ENCODE measurements at regions not wholly inside any gene's neighbourhood (a gene's known extent, or its start where the extent isn't known, plus 50 kb on each side); places are given as distances from the start of the nearest gene placed in this dataset.
A peak's percentile ranks its signal among the peaks of the same experiment; 100 is the strongest.

DNA sequence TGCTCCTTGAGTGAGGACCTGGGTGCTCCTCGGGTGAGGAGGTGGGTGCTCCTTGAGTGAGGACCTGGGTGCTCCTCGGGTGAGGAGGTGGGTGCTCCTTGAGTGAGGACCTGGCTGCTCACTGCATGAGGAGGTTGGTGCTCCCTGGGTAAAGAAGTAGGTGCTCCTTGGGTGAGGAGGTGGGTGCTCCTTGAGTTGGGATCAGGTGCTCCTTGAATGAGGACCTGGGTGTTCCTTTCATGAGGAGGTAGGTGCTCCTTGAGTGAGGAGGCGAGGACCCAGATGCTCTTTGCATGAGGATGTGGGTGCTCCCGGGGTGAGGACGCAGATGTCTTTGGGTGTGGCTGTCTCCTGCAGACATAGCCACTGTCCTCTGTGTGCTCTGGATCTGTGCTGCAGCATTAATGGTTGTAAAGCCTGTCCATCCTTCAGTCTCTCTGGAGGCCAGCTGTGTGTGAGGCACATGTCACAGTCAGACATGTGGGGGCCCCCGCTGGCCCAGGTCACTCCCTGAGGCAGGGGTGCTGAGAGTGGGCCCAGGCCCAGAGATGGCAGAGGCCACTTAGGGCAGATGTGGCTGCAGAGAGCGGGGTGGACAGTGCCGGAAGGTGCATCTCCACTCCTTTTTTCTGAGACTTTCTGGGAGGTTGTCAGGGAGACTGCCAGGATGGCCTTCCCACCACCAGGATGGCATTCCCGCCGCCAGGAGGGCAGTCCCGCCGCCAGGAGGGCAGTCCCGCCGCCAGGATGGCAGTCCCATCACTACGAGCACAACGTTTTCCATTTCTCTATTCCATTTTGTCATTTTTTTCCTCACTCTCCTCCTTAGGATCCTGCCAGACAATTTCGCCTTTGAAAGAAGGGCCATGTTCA is 101.8 kb downstream of the HMX1 start:
- no peaks in the 10 kb centered on the region for H3K36me3 Mint-ChIP-seq
- CTCF ChIA-PET, result no interaction called here
- peak; percentile 13 for DNase-seq

DNA sequence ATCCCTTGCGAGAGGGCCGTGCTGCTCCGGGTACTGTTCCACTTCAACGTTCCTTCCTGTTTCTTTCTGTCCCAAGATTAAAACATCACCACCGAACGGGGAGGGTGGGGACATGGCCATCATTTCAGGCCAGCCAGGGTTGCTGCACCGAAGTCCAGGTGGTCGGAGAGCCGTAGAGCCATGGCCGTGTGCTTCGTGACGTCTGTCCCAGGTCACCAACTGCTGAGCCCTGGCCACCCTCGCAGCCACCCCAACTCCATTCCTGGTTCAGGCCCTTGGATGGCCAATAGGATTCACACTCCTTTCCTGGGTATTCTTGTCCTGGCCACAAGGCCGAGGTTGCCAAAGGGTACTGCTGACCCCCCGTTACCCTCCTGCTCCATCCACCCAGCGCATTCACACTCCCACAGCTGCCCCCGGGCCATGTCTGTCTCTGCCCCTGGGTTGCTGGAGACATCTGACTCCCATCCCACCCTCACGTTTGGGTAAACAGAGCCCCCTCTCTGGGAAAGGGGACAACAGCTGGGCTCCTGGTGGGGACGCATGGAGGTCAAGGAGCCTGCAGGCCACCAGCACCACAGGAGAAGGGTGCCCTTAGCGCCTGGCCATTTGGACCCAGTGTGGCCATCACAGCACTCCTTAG is 103.2 kb downstream of the HMX1 start:
- Mint-ChIP-seq H3K27me3 (no peaks in the 10 kb centered on the region), H3K4me3 (no peak overlapping the region), H3K4me1 (no peaks in the 10 kb centered on the region), H3K36me3 (no peaks in the 10 kb centered on the region), H3K27ac (no peak overlapping the region), H3K9me3 (peaks cover 2% of the 10 kb centered on the region)
- CTCF ChIA-PET, result no interaction called here
- peak; percentile 11 for DNase-seq

More for the DNA sequence above, 101.8 kb downstream of the HMX1 start:
- Mint-ChIP-seq H3K27me3 (no peaks in the 10 kb centered on the region), H3K9me3 (peaks cover 2% of the 10 kb centered on the region), H3K4me3 (no peak overlapping the region), H3K27ac (no peak overlapping the region), H3K4me1 (no peaks in the 10 kb centered on the region)

DNA sequence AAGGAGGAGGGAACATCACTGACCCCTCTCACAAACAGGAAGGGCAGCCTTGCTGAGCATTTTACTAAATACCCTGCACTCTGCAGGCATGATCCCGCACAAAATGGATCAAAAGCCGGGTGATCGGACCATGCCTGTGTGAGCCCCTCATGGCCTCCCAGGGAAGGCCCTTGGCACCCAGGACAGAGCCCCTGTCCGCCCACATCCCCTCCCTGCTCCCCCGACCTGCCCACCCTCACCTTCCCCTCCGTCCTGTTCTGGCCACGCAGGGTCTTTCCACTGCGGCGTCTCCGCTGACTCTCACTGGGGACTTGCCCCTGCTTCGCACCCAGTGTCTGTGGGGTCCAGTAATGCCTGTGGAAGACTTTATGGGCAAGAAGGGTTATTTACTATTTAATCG is 105.0 kb downstream of the HMX1 start:
- H3K27me3 Mint-ChIP-seq, result no peaks in the 10 kb centered on the region
- no peak overlapping the region for H3K4me3 Mint-ChIP-seq
- DNase-seq, result peak; percentile 4
- H3K4me1 Mint-ChIP-seq, result no peaks in the 10 kb centered on the region
- no peaks in the 10 kb centered on the region for H3K36me3 Mint-ChIP-seq
- H3K9me3 Mint-ChIP-seq, result peaks cover 2% of the 10 kb centered on the region
- H3K27ac Mint-ChIP-seq, result no peak overlapping the region
- CTCF ChIA-PET, result no interaction called here

DNA sequence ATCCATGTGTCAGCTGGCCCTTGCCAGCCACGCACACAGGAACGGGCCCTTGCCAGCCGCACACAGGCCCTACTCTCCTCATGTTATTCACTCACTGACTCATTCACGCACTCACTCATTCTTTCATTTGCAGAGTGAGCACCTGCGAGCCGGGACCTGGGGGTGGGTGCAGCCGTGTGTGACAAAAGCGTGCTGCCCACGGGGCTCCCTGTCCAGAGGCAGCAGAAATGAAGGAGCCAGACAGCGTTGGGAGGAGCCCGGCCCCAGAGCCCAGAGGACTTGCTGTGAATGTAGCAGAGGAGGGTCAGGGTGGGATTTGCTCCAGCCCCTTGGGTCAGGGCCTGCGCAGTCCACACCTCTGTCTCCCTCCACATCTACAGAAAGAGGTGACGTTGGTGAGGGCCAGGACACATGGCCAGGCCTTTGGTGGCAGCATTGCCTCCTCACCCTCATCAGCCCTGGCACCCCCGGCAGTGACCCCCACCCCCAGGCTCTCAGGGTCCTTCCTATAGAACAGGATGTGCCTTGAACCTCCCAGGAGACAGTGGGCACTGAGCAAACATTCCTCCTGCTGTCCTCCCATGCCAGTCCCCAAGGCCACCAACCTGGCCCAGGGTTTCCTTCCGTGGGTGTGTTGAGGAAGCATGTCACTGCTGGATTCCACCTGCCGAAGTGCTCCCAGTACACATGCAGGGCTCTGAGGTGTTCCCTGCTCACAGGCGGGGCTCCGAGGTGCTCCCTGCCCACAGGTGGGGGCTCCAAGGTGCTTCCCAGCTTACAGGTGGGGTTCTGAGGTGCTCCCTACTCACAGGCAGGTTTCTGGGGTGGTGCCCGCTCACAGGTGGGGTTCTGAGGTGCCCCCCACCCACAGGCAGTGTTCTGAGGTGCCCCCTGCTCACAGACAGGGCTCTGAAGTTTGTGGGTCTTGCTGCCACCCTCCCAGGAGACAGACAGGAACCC is 105.7 kb downstream of the HMX1 start:
- Mint-ChIP-seq H3K9me3 (peaks cover 2% of the 10 kb centered on the region), H3K36me3 (no peaks in the 10 kb centered on the region), H3K27me3 (no peaks in the 10 kb centered on the region), H3K27ac (no peak overlapping the region), H3K4me3 (no peak overlapping the region), H3K4me1 (no peaks in the 10 kb centered on the region)
- CTCF ChIA-PET, result no interaction called here
- DNase-seq, result peak; percentile 6

DNA sequence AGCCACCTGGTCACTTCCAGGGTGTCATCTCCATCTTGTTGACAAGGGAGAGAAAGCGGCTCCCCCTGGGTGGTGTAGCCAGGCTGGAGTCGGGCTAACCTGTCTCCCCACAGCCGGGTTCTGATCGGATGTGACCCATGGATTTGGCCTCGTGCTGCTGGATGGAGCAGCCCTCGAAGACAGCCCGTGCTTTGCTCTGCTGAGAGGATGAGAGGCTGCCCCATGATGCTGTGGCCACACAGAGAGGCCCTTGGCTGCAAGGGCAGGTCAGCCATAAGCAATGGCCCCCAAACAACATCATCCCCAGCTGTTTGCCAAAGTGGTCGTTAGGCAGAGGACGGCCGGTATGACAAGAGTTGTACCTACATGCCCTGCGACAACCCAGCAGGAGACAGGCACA is 106.6 kb downstream of the HMX1 start:
- Mint-ChIP-seq H3K27me3 (no peaks in the 10 kb centered on the region), H3K27ac (no peak overlapping the region), H3K9me3 (peaks cover 2% of the 10 kb centered on the region), H3K36me3 (no peaks in the 10 kb centered on the region), H3K4me1 (no peaks in the 10 kb centered on the region), H3K4me3 (no peak overlapping the region)
- no peak for DNase-seq
- CTCF ChIA-PET, result no interaction called here

DNA sequence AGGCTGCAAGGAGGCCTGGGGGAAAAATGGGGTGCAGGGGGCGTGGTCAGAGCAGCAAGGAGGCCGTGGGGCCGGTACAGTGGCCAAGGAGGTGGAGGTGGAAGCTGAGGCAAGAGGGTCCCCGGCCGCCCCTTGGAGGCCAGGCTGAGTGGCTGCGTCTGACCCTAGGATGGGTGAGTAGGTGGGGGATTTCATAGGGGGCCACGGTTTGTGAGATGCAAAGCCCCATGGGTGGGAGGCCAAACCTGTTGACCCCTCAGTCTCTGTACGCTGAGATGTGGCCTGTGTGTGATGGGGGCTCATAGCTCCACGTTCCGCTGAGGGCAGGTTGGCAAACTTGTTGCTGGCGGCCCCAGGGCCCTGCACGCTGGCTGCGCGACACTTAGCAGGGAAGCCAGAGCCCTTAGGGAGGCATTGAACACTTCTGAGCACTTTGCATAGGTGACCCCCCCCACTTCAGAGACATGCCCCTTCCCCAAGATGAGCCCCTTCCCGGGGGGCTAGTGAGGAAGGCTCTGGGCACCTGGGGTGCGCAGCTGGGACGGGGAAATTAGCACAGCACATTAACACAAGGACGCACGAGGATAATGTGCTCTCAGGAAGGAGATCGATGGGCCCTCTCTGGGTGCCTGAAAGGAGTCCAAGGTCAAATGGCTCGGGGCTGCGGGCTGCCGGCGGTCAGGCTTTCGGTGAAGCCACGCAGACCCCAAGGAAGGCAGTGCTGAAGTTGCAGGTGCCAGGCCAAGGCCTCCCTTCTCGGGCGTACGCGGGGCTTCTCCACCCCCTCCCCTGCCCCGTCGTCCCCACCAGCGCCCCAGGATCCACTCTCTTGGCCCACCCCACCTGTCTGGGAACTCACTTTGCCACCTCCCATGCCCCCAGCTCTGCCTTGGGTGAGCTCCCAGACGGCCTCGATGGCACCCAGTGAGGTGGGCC is 107.4 kb downstream of the HMX1 start:
- Mint-ChIP-seq H3K9me3 (peaks cover 2% of the 10 kb centered on the region), H3K36me3 (no peaks in the 10 kb centered on the region), H3K27me3 (no peaks in the 10 kb centered on the region), H3K4me1 (no peaks in the 10 kb centered on the region), H3K27ac (no peak overlapping the region), H3K4me3 (no peak overlapping the region)
- CTCF ChIA-PET, result no interaction called here
- peak; percentile 12 for DNase-seq

DNA sequence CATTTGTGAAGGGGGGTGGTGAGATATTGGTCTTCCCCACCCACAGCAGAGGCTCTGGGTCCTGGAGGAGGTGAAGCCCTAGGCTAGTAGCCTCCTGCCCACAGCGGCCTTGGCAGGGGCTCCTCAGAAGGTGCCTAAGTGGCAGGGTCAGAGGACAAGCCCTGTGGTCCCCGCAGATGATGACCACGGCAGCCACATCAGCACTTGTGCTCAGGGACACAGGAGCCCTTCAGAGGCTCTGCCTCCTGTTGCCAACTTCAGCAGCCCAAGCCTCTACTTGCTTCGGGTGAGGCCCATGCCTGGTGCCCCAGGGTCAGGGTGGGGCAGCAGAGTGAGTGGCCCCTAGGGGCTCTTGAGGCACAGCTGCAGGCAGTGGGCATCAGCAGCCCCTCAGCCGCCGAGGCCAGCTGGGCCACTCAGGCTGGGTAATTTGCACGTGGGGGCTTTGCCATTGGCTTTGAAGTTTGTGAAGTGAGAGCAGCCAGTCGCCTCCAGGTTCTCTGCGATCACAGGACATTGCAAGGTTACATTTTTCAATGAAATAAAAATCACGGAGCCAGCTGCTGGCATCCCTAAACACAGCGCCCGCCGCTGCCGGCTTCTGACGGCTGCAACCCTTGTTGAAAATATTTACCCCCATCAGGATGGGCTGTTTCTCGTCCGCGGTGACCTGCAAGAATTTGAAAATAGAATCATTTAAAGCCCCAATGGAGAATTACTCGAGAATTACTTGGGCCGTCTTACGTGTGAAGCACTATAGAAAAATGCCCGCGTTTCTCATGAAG is 108.5 kb downstream of the HMX1 start:
- Mint-ChIP-seq H3K36me3 (no peaks in the 10 kb centered on the region), H3K9me3 (no peaks in the 10 kb centered on the region), H3K27ac (no peak overlapping the region), H3K27me3 (no peaks in the 10 kb centered on the region), H3K4me1 (no peaks in the 10 kb centered on the region), H3K4me3 (no peak overlapping the region)
- CTCF ChIA-PET, result no interaction called here
- DNase-seq, result no peak

DNA sequence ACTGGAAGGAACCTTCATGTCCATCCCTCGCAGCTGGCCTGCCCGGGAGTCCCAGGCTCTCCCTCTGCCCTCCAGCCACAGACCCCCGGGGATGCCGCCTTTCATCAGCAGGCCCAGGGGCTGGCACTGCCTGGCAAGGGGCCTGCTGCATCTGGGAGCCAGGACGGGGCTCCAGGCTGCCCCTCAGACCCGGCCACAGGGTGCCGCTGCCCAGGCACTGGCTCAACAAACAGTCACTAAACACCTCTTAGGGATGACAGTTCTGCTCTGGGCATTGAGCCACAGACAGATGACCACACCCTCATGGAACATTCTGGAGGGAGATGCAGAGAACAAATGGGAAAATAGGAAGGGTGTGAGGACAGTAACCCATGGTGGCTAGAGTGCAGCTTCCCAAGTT is 109.3 kb downstream of the HMX1 start:
- Mint-ChIP-seq H3K9me3 (no peaks in the 10 kb centered on the region), H3K4me3 (no peak overlapping the region), H3K27ac (no peak overlapping the region), H3K27me3 (no peaks in the 10 kb centered on the region), H3K4me1 (no peaks in the 10 kb centered on the region), H3K36me3 (no peaks in the 10 kb centered on the region)
- no peak for DNase-seq
- CTCF ChIA-PET, result no interaction called here

DNA sequence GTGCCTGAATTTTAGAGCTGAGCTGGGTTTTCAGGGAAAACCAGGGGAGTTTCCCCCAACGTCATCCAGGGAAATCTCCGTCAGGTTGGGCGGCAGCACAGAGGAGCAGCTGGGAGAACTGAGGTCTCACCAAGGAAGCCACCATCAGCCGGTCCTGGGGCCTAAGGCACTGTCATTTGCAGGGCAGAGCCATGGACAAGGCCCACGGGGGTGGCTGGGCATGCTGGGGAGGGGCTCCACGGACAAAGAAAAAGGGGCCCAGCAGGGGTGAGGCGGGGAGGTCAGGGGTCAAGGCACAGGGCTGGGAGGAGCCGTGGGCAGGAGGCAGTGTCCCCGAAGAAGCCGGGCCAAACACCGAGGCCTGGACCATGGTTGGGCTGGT is 109.8 kb downstream of the HMX1 start:
- Mint-ChIP-seq H3K36me3 (no peaks in the 10 kb centered on the region), H3K27ac (no peak overlapping the region), H3K9me3 (no peaks in the 10 kb centered on the region), H3K27me3 (no peaks in the 10 kb centered on the region), H3K4me3 (no peak overlapping the region), H3K4me1 (no peaks in the 10 kb centered on the region)
- no peak for DNase-seq
- CTCF ChIA-PET, result no interaction called here

DNA sequence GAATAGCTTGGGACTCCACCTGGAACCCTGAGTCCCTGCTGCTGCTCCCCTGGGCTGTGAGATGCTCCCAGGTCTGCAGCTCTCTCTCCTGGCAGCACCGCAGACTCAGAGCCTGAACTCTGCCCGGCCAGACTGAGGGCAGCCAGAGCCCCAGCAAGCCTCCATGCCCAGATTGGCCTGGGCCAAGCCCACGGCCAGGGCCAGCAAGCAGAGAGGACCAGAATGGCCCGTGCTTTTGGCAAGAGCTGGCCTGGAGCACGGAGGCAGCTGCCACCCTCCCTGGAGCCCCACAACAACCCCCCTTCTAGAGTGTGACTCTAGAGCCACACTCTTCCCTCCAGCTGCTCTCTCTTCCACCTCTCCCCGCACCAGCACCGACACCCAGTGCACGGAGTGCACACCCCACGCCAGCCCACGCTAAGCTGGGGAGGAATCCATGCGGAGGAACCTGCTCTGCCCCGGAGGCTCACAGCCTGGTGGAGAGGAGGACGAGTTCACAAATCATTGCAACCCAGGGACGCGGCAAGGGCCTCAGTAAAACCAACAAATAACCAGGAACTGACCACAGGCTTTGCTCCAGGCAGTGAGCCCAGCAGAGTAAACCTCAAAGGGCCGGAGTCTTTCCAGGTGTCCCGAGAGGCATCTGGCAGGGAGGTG is 110.3 kb downstream of the HMX1 start:
- no peaks in the 10 kb centered on the region for H3K27me3 Mint-ChIP-seq
- no peak for DNase-seq
- no peaks in the 10 kb centered on the region for H3K36me3 Mint-ChIP-seq
- H3K4me3 Mint-ChIP-seq, result no peak overlapping the region
- no peaks in the 10 kb centered on the region for H3K9me3 Mint-ChIP-seq
- H3K27ac Mint-ChIP-seq, result no peak overlapping the region
- CTCF ChIA-PET, result no interaction called here
- H3K4me1 Mint-ChIP-seq, result no peaks in the 10 kb centered on the region

DNA sequence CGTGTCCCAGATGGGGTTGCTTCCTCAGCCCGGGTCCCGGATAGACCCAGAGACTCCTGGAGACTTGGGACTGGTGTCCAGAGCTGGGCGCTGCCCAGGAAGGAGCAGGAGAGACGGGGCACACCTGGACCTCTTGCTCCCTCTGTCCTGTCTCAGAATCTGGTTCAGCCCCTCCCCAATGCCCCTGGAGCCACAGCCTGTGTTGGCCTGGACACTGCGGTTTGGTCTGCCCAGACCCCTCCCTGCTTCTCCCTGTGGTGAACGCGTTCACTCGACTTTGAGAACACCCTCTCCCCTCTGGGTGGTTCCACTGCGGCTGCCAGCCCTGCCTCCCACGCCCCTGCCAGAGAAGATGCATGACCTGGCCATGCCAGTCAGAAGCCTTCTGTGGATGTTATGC is 111.1 kb downstream of the HMX1 start:
- no peaks in the 10 kb centered on the region for H3K27me3 Mint-ChIP-seq
- H3K36me3 Mint-ChIP-seq, result no peaks in the 10 kb centered on the region
- no peak for DNase-seq
- H3K4me1 Mint-ChIP-seq, result no peaks in the 10 kb centered on the region
- no peaks in the 10 kb centered on the region for H3K9me3 Mint-ChIP-seq
- H3K4me3 Mint-ChIP-seq, result no peak overlapping the region
- CTCF ChIA-PET, result no interaction called here
- no peak overlapping the region for H3K27ac Mint-ChIP-seq

DNA sequence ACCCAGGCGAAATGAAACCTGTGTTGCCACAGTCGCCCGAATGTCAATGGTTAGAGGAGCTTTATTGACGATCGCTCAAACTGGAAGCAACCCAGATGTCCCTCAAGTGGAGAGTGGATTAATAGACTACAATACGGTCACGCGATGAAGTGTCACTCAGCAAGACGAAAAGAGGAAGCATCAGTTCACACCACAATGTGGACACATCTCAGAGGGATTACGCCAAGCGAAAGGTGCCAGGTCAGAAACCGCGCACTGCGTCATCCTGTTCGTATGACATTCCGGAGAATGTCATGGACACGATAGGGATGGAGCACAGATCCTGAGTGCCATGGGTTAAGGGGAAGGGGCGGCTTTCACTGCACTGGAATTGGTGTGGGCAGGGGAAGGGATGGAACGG is 111.7 kb downstream of the HMX1 start:
- CTCF ChIA-PET, result interaction anchor here (0.6 kb wide), 1 partner anchor 193 kb away, joined by 3 read pairs; no protein-coding TSS in a partner anchor
- Mint-ChIP-seq H3K36me3 (no peaks in the 10 kb centered on the region), H3K9me3 (no peaks in the 10 kb centered on the region), H3K27ac (no peak overlapping the region), H3K4me1 (no peaks in the 10 kb centered on the region), H3K27me3 (no peaks in the 10 kb centered on the region), H3K4me3 (no peak overlapping the region)
- DNase-seq, result no peak

DNA sequence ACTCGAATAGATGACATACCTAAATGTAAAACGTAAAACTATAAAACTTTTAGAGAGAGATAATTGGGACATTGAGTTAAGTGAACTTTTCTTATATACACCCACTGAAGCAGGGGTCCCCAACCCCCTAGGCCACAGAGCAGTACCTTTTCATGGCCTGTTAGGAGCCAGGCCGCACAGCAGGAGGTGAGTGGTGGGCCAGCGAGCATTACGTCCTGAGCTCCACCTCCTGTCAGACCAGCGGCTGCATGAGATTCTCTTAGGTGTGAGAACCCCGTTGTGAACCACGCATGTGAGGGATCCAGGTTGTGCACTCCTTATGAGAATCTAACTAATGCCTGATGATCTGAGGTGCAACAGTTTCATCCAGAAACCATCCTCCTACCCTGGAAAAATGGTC is 114.8 kb downstream of the HMX1 start:
- Mint-ChIP-seq H3K36me3 (no peaks in the 10 kb centered on the region), H3K27ac (no peak overlapping the region), H3K4me1 (no peaks in the 10 kb centered on the region), H3K4me3 (no peak overlapping the region), H3K9me3 (no peaks in the 10 kb centered on the region), H3K27me3 (no peaks in the 10 kb centered on the region)
- DNase-seq, result no peak
- CTCF ChIA-PET, result no interaction called here

Measured in activated naive CD4-positive, alpha-beta T cell treated with anti-CD3 and anti-CD28 coated beads, Interleukin-2, amount 10 ng/mL, durations not matched to agents 7 days and 5 days (primary cell).